AG20443 (cell line): ENCODE measurements at regions not wholly inside any gene's neighbourhood (a gene's known extent, or its start where the extent isn't known, plus 50 kb on each side); places are given as distances from the start of the nearest gene placed in this dataset.
"Not testable (repeated sequence)": the region's sequence is repeated elsewhere in the genome, so short reads cannot be mapped to it uniquely, and the experiment has no call there.

Experiments used
- DNase-seq: peaks from one replicate; pipeline ENCODE4 v3.0.0; 2012; ENCODE audit warnings: low spot score, mixed read lengths

GRCh38 chr9:21533597-21533996, 51.5 kb upstream of the IFNE start:
- DNase-seq = no peak

GRCh38 chr9:21535396-21535795, 53.3 kb upstream of the IFNE start:
- DNase-seq = no peak

GRCh38 chr9:21542787-21543186, 60.7 kb upstream of the IFNE start:
- DNase-seq = no peak

DNA sequence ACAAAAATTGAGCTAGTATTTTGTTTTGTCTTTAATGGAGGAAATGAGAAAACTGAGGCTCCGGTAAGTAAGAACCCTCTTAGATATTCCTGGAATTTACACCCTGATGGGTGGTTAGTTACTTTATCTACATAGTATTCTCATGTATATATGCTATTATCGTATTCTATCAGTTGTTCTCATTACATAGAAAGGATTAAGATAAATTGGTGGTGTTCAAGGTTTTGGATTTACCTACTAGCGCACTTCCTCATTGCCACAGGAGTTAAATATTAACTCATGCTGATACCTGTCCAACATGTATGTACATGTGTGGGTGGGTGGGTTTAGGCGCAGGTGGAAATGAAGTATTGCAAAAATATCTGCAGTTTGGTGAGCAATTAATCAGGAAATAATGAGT, 61.1 kb upstream of the IFNE start:
- no peak for DNase-seq

DNA sequence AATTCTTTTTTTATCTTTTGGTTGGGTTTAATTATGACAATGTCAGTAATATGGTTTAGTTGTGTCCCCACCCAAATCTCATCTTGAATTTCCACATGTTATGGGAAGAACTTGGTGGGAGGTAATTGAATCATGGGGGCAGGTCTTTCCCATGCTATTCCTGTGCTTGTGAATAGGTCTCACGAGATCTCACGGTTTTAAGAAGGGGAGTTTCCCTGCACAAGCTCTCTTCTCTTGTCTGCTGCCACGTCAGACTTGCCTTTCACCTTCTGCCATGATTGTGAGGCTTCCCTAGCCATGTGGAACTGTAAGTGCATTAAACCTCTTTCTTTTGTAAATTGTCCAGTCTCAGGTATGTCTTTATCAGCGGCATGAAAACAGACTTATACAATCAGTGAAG, 61.7 kb upstream of the IFNE start:
- not testable (repeated sequence) for DNase-seq

DNA sequence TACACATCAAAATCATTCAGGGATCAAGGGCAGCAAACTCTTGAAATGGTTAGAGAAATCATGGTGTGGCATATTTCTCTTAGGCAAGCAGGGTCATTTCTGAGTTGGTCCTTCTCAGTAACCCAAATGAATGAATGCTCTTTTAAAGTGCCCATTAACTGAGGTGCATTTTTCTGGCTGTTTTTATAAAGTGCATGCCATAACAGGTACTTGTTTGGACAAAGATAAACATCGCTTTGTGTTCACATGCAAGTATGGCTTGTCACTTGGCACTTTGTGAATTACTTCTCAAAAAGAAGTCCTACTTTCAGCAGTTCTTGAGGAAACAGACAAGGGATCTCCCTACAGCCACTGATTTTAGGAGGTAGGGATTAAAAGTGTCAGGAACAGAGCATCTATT, 64.8 kb upstream of the IFNE start:
- no peak for DNase-seq

GRCh38 chr9:21549251-21549765, 67.2 kb upstream of the IFNE start:
- peak; percentile 62 for DNase-seq

DNA sequence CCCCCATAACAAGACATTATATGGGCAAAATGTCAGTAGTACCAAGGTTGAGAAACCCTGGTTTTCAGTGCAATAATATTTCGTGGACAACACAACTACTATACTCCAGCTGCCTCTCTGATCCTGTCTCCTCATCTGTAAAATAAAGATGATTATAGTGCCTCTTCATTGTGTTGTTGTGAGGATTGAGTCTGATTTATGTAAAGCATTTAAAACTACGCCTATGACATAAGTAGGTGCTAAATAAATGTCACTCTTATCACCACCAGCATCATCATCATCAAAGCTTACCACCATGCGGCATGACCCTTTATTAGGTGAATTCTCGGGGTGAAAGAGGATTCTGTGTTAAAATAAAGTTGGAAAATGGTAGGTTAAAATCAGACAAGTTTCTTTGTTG, 67.8 kb upstream of the IFNE start:
- no peak for DNase-seq

- no peak for DNase-seq
Measured at GRCh38 chr9:21550392-21550791, 68.3 kb upstream of the IFNE start.

GRCh38 chr9:21551401-21551800, 69.3 kb upstream of the IFNE start:
- DNase-seq = no peak

DNA sequence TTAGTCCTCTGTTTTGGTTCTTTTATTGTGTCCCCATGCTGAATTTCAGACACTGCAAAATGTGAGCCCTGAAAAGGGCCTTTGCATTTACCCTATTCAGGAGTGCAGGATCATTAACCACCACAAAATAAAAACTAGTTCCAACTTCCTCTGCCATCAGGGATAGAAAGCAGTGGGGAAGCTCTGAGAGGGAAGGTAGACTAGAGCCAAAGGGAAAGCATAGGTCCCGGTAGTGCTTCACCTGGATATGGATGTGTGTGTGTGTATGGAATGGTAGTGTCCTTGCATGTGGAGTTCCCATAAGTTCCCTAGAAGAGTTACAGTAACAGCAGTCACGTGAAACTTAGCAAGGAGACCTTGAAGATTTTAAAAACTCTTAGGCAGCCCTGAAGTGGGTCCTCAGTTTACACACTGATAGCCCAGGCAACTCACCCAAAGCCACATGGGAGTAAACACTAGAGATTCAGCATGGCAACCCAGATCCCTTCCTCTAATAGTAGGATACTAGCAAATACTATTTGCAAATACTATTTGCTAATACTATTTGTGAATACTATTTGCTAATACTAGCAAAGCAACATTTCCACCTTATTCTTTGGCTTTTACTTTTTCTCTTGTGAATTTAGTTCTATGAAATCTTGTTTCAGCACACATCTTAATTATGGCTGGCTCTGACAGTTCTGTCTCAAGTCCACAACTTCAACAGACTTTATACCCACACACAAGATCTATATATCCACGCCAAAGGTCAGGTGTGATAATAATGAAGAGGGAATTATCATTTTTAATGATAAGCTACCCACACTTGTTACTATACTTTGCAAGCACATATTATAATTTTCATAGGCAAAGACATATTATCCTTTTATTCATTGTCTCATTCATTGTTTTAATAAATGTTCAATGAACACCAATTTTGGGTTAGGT, 70.4 kb upstream of the IFNE start:
- no peak for DNase-seq

DNA sequence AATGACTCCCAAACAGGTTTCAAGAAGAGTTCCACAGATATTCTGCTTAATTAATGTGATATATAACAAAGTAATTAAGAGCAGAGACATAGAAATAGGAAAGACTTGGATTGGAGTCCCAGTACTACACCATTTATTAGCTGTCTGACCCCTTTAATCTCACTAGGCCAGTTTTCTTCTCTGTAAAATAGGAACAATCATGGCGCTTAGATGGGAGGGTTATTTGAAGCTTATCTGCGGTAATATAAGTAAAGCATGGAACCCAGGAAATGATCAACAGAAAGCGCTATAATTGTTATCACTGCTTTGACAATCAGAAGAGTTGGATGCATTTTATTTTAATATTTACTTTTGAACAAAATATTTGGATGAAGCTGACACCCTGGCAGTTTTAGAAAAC, 71.3 kb upstream of the IFNE start:
- DNase-seq = no peak

GRCh38 chr9:21554813-21555212, 72.7 kb upstream of the IFNE start:
- DNase-seq = no peak

GRCh38 chr9:21555911-21556310, 73.8 kb upstream of the IFNE start:
- DNase-seq = no peak

DNA sequence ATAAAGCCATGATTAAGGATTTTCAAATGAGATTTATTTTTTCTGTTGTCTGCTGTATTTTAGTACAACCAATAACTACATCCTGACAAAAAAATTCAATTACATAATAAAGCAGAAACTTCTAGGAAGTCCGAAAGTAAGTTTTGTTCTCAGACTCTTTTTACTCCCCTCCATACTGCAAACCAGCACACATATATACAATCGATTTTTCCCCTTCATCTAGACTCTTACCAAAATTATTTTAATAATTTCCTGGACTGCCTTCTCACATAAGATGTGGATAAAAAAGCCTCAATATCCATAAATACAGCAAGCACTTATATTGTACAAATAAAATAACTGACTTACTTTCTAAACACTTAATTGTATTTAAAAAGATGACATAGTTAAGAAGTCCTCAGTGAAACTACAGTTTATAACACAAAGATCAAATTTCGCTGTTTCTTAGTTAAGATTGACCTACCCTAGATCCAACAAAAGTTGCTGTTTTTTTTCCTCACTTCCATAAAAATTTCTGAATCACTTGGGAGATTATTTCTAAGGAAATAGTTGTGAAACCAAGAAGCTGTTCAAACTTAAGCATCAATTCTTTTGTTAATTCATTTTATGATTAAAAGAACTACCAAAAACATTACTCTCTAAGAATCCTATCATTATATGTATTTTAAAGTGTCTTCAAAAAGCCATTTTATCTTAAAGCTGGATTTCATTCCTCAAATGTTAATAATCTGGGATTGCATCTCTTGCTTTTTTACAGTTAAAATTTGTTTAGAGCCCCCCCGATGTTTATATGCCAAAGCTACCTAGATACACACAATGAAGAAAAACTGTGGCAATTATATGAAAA, 74.7 kb upstream of the IFNE start:
- no peak for DNase-seq

DNA sequence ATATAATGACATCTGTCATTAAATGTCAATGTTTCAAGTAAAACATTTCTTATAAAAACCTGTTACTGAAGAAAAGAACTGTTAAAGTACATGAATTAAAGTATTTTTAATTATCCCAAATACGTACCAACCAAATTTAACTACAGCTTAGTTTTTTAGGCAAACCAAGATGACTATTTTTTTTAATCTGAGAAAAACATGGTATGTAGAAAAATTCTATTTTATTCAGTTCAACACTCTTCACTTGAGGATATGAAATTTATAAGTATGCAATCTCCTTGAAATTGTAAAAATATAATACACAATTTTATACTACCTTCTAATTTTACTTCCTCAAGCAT, 75.3 kb upstream of the IFNE start:
- no peak for DNase-seq

DNA sequence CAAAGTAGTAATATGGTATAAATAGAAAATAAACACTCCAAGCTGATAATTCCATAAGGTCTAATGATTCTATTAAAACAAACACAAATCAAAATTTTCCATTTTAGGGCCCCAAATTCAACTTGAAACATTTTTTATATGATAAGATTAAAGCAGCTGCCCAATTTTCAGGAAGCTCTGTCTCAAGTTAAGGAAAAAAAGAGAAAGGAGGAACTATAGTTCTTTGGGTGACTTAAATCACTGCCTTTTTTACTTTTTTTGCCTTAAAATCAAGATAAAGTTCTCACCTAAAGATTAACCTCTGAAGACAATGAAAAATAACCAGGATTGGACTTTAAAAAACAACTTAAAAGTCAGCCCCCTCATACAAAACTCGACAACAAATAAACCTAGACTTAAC, 76.0 kb upstream of the IFNE start:
- no peak for DNase-seq

DNA sequence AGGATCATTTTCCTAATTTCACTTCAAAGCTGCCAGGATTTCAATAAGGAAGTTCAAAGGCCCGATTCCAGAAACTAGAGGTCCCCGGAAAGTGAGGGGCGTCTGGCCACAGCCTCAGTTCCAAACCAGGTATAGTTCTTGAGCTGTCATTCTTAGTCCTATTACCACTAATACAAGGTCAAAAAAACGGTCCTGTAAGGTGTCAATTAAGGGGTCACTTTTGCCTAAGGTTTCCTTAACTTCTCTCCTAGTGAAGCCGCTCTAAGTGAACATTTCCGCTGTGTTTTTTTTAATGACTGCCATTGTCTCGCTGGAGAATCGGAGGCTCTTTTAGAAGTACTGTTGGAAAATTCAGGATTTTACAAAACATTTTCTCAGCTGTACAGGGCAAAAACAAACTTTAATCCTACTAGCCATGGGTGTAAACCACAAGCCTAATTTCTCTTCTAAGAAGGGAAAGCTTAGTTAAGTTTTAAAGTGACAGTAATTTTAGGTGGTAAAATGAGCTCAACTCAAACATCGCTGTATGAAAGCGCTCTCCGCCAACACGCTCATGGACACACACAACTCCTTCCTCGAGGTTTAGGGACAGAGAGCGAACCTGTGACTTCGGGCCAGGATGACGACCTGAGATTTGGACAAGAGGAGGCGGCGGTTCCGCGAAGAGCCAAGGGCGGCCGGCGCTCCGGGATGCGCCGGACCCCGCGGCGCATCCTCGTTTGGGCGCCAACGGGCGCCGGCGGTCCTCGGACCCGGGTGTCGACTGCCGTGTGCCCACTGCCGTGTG, 76.7 kb upstream of the IFNE start:
- peak; percentile 58 for DNase-seq

DNA sequence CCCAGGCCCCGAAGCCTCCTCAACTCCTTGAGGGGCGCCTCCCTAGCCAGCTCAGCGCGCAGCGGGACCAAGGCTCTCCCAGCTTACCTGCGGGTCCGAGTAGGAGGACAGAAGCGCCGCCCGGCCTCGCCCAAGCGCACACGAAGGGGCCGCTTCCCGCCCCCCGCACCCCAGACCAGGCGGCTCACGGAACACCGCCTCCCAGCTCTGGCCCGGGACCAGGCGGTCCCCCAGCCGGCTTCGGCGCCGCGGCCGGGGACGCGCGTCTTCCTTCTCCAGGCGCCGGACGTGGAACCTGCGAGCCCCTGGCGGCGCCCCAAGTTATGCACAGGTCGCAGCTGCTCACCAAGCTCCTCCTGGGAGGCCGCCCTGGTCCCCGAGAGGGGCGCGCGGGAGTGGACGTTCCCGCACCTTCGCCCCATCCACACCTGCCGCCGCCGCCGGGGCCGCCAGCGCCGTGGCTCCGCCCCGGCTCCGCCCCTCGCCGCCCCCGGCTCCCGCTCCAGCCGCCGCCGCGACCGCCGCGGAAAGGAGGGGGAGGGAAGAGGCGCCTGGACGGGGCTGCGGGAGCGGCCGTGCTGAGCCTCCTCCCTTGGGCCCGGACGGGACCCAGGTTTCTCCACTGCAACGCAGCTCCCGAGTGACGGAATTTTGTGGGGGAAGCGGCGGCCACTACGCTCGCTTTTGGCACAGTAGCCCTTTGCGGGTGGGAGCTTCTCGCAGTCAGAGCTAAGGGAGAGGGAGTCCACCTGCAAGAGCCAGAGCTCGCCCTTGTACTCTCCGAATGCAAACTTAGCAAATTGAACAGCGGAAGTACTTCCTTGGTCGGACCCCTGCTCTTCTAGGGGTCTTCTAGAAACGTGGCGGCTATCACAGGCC, 77.5 kb upstream of the IFNE start:
- peak; percentile 92 for DNase-seq

GRCh38 chr9:21560281-21560745, 78.2 kb upstream of the IFNE start:
- no peak for DNase-seq

DNA sequence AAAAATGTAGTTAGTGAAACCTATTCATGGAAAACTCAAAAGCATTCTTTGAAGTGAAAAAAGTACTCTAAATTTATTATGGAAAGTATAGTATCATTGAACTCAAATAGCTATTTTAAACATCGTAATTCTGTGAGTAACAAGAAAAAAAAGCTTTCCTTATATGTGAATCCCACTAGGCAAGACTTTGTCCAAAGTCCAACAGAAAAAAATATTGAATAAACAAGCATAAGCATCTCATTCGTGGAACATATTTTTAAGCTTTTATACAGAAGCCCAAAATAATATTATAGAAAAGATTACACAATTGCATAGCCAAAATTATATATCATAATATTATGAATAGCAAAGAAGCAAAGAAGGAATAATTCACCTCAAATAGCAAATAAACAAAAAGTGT, 79.4 kb upstream of the IFNE start:
- no peak for DNase-seq
